HepG2 (cell line): ENCODE measurements at regions not wholly inside any gene's neighbourhood (a gene's known extent, or its start where the extent isn't known, plus 50 kb on each side); places are given as distances from the start of the nearest gene placed in this dataset.

ENCODE experiments used
- ATAC-seq: fragments of 200-7000 bp; cut with Tn5 transposase; 3 replicates; pipeline ENCODE4 v1.9.1; 2020; ENCODE audit warnings: mild to moderate bottlenecking, moderate library complexity
- BruUV-seq: library from RNA; stranded (reverse); fragments of 400-500 nt; replicated peaks from 2 replicates; lab custom pipeline; 2021; lab: Mats Ljungman, UMichigan
- CTCF ChIA-PET: fragments of 300-600 bp; formaldehyde crosslinking; extraction: SDS; loops from one replicate; lab custom pipeline; 2021; ENCODE audit warnings: low total read pairs, inconsistent platforms, low intra/inter-chr PET ratio; lab: Yijun Ruan, JAX
- POLR2A ChIA-PET: fragments of 350-600 bp; sonication (Branson Sonifier 250); formaldehyde crosslinking; loops from one replicate; lab custom pipeline; 2020; ENCODE audit warnings: antibody characterized with exemption, inconsistent platforms; lab: Yijun Ruan, JAX
- DNase-seq: peaks from one replicate; pipeline ENCODE4 v3.0.0-alpha.2; 2015; ENCODE audit warnings: low spot score
- FAIRE-seq: peaks from 3 replicates; lab custom pipeline; 2011; peaks lifted over from hg19 to GRCh38; lab: Jason Lieb, UNC
- H2AFZ ChIP-seq: one replicate; pipeline ENCODE4 v1.6.1; 2011; ENCODE audit warnings: low read length, inconsistent platforms
- H3K27ac ChIP-seq: fragments of 300-600 bp; 3 replicates; pipeline ENCODE4 v1.8.0; 2011; ENCODE audit warnings: mixed run types, mild to moderate bottlenecking, mixed read lengths, low read length, inconsistent platforms; ENCODE audit not compliant: insufficient read depth; ENCODE audit errors: extremely low read length
- H3K27me3 ChIP-seq, 2 experiments: fragments of 200-600 bp in 1 of 2; 2 replicates in 1 of 2; 3 replicates in 1 of 2; pipeline versions ENCODE4 v1.6.0 to v1.8.0; 2011; ENCODE audit warnings: low read length in 2 of 2, mild to moderate bottlenecking in 2 of 2, moderate library complexity in 2 of 2, inconsistent platforms in 1 of 2; ENCODE audit not compliant: insufficient read depth in 2 of 2, control insufficient read depth in 1 of 2
- H3K36me3 ChIP-seq, 2 experiments: fragments of 200-600 bp in 1 of 2; replicated peaks in 1 of 2; 2 replicates in 1 of 2; 3 replicates in 1 of 2; pipeline versions ENCODE4 v1.5.1 to v1.8.0; 2011; ENCODE audit warnings: low read length in 2 of 2, inconsistent platforms in 1 of 2; ENCODE audit not compliant: insufficient read depth in 2 of 2, control insufficient read depth in 1 of 2
- H3K4me1 ChIP-seq: 2 replicates; pipeline ENCODE4 v1.5.1; 2012; ENCODE audit warnings: low read length, inconsistent platforms; ENCODE audit not compliant: insufficient read depth
- H3K4me2 ChIP-seq: 2 replicates; pipeline ENCODE4 v1.6.0; 2011; ENCODE audit warnings: low read depth, low read length, inconsistent platforms
- H3K4me3 ChIP-seq, 3 experiments: fragments of 200-600 bp in 1 of 3; sonication (generic), shearing (Covaris generic) in 1 of 3; replicated peaks in 1 of 3; 2 replicates each; pipeline ENCODE4 v1.5.1; 2011 to 2016; ENCODE audit warnings: low read length in 3 of 3, inconsistent platforms in 2 of 3, low read depth in 2 of 3, mild to moderate bottlenecking in 2 of 3, control low read depth in 1 of 3, mixed read lengths in 1 of 3; ENCODE audit not compliant: insufficient read depth in 1 of 3
- H3K79me2 ChIP-seq: one replicate; pipeline ENCODE4 v1.6.1; 2011; ENCODE audit warnings: low read length, inconsistent platforms; ENCODE audit not compliant: insufficient read depth
- H3K9ac ChIP-seq: 2 replicates; pipeline ENCODE4 v1.6.0; 2011; ENCODE audit warnings: mild to moderate bottlenecking, low read depth, low read length, inconsistent platforms; ENCODE audit not compliant: insufficient read depth
- H3K9me3 ChIP-seq: 2 replicates; pipeline ENCODE4 v1.5.1; 2012; ENCODE audit warnings: mild to moderate bottlenecking, low read length
- H4K20me1 ChIP-seq: 2 replicates; pipeline ENCODE4 v1.6.0; 2011; ENCODE audit warnings: inconsistent platforms, mild to moderate bottlenecking, low read length, moderate library complexity; ENCODE audit not compliant: insufficient read depth
- ARID4A ChIP-seq: sonication (generic); formaldehyde crosslinking; IDR thresholded peaks from 2 replicates; pipeline ENCODE4 v1.5.0; 2020; ENCODE audit warnings: mild to moderate bottlenecking, missing genetic modification reagents, borderline replicate concordance
- FOXJ3 ChIP-seq: sonication (generic); formaldehyde crosslinking; IDR thresholded peaks from 2 replicates; pipeline ENCODE4 v1.4.0; 2020; ENCODE audit warnings: missing genetic modification reagents, mild to moderate bottlenecking, borderline replicate concordance
- JUND ChIP-seq: sonication (generic); formaldehyde crosslinking; IDR thresholded peaks from 2 replicates; pipeline ENCODE4 v1.8.0; 2022; ENCODE audit warnings: mild to moderate bottlenecking, missing genetic modification reagents
- NR2F2 ChIP-seq: IDR thresholded peaks from 2 replicates; pipeline ENCODE4 v1.6.1; 2012; ENCODE audit warnings: low read depth, inconsistent platforms, borderline replicate concordance
- REST ChIP-seq, 2 experiments: IDR thresholded peaks; 2 replicates each; pipeline ENCODE4 v1.6.1; 2011 to 2012; ENCODE audit warnings: low read length in 2 of 2, borderline replicate concordance in 1 of 2, low read depth in 1 of 2, mild to moderate bottlenecking in 1 of 2, moderate library complexity in 1 of 2
- RNF2 ChIP-seq: fragments of 450-650 bp; conservative IDR thresholded peaks from 2 replicates; pipeline ENCODE4 v1.6.1; 2016; ENCODE audit warnings: low read depth
- SMC3 ChIP-seq: IDR thresholded peaks from 2 replicates; pipeline ENCODE4 v1.6.1; 2011; ENCODE audit warnings: low read length, improper control_type of control experiment
- SP140L ChIP-seq: sonication (generic); formaldehyde crosslinking; IDR thresholded peaks from 2 replicates; pipeline ENCODE4 v1.4.0; 2020; ENCODE audit warnings: missing genetic modification reagents, borderline replicate concordance
- SRSF1 ChIP-seq: fragments of 200-400 bp; formaldehyde crosslinking; optimal IDR thresholded peaks from 2 replicates; pipeline ENCODE3; 2017; ENCODE audit warnings: mild to moderate bottlenecking, low read depth, low read length, moderate library complexity
- SRSF4 ChIP-seq: fragments of 200-400 bp; formaldehyde crosslinking; IDR thresholded peaks from one replicate; pipeline ENCODE4 v1.6.1; 2018; ENCODE audit warnings: mild to moderate bottlenecking, low read depth, low read length, moderate library complexity; ENCODE audit not compliant: poor library complexity, severe bottlenecking
- ZBTB7B ChIP-seq: sonication (generic); formaldehyde crosslinking; IDR thresholded peaks from 2 replicates; pipeline ENCODE4 v1.4.0; 2020; ENCODE audit warnings: missing genetic modification reagents
- ZMYM4 ChIP-seq: sonication (generic); formaldehyde crosslinking; IDR thresholded peaks from 2 replicates; pipeline ENCODE4 v1.8.1; 2023; ENCODE audit warnings: mild to moderate bottlenecking, missing genetic modification reagents
- ZNF225 ChIP-seq: sonication (generic); formaldehyde crosslinking; IDR thresholded peaks from 2 replicates; pipeline ENCODE4 v1.4.0; 2020; ENCODE audit warnings: mild to moderate bottlenecking, missing genetic modification reagents
- WGBS: methylation state at CpG from one replicate; pipeline ENCODE4 v1.1.6; 2017; ENCODE audit warnings: low lambda C conversion rate; 5-methylcytosine and 5-hydroxymethylcytosine counted together
- in situ Hi-C: cut with HindIII; loops from 2 replicates; pipeline ENCODE4 v1.10.0; 2017; ENCODE audit warnings: low pct_unique_long_range_greater_than_20kb; ENCODE audit not compliant: extremely low pct_ligation_motif_present
- intact Hi-C: fragments of 100-400 bp; cut with micrococcal nuclease; formaldehyde crosslinking; loops from one replicate; pipeline ENCODE4 v1.10.0; 2022; ENCODE audit not compliant: unreplicated experiment
- TF ChIP-seq, protein P1 (sequence below): sonication (generic); formaldehyde crosslinking; IDR thresholded peaks from 2 replicates; pipeline ENCODE4 v1.5.1; 2020; ENCODE audit warnings: mild to moderate bottlenecking, missing genetic modification reagents, moderate library complexity

- TF ChIP-seq ARID4A (no peak), RNF2 (no peak), SP140L (CRISPR knock-in tag) (no peak), ZMYM4 (no peak), SRSF4 (no peak), NR2F2 (no peak)
- TF ChIP-seq, all 625 proteins: peak for 0
Observed at GRCh38 chr4:11051181-11051580, 366.6 kb upstream of the CLNK start (continued).

DNA sequence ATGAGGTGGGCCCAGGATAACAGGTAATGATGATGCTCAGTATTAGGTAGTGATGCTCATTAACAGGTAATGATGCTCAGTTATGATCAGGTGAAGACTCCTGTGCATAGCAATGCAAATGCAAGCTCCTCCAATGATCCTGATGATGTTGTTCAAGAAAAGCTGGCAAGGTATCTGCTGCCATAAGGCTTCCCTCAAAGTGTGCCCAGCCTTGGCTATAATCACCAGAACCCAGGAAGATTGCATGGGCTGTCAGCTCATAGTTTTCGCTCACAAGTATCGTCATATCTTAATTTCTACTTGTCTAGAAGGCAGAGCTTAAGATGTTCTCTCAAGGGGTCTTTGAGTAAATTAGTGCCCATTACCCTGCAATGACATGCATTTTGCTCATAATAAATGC, 366.2 kb upstream of the CLNK start:
- in situ Hi-C loops (no loop called here), intact Hi-C loops (no loop called here)
- 0% methylated on average over 1 of the region's 2 CpGs for WGBS
- no peaks in the 10 kb centered on the region for H3K27me3 ChIP-seq
- DNase-seq (no peak), ATAC-seq (no peak), FAIRE-seq (no peak)
- H3K36me3 ChIP-seq = no peaks in the 10 kb centered on the region
- H3K27ac ChIP-seq = no peak overlapping the region
- no peaks in the 10 kb centered on the region for H3K4me1 ChIP-seq
- CTCF ChIA-PET = no interaction called here
- H3K4me3 ChIP-seq = no peak overlapping the region
- BruUV-seq = no TSS peak
- POLR2A ChIA-PET = no interaction called here
- H4K20me1 ChIP-seq = no peaks in the 10 kb centered on the region
- H2AFZ ChIP-seq = no peak overlapping the region
- no peak overlapping the region for H3K9ac ChIP-seq
- H3K9me3 ChIP-seq = peaks cover 36% of the 10 kb centered on the region; the same call in 1 of the 2 replicates
- no peaks in the 10 kb centered on the region for H3K79me2 ChIP-seq
- no peak overlapping the region for H3K4me2 ChIP-seq
- no peak for TF ChIP-seq ZBTB7B (CRISPR knock-in tag)
- no peak for TF ChIP-seq REST (IDR thresholded peaks at IDR 0.05; ENCODE audit: borderline replicate concordance in 1 of 2, low read depth in 1 of 2, low read length in 2 of 2)
- TF ChIP-seq ZNF225 (CRISPR knock-in tag) = no peak
- TF ChIP-seq JUND (CRISPR knock-in tag) = no peak
- no peak for TF ChIP-seq SMC3
- TF ChIP-seq, protein P1, sequence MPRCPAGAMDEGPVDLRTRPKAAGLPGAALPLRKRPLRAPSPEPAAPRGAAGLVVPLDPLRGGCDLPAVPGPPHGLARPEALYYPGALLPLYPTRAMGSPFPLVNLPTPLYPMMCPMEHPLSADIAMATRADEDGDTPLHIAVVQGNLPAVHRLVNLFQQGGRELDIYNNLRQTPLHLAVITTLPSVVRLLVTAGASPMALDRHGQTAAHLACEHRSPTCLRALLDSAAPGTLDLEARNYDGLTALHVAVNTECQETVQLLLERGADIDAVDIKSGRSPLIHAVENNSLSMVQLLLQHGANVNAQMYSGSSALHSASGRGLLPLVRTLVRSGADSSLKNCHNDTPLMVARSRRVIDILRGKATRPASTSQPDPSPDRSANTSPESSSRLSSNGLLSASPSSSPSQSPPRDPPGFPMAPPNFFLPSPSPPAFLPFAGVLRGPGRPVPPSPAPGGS (CRISPR knock-in tag) = no peak
- no peak for TF ChIP-seq SRSF1
- no peak for TF ChIP-seq FOXJ3 (CRISPR knock-in tag)
